Lung (tissue), 11 donors: ENCODE measurements at regions not wholly inside any gene's neighbourhood (a gene's known extent, or its start where the extent isn't known, plus 50 kb on each side); places are given as distances from the start of the nearest gene placed in this dataset.

ENCODE experiments used
- ATAC-seq: fragments of 200-7000 bp; cut with Tn5 transposase; one replicate; pipeline ENCODE4 v1.9.1; 2020; ENCODE audit warnings: moderate number of reproducible peaks; ENCODE audit not compliant: insufficient read depth, low FRiP score
- DNase-seq, 3 donors: peaks; one replicate each; pipeline ENCODE4 v3.0.0-alpha.2; 2013 to 2017
- H3K27ac ChIP-seq, 2 donors: one replicate each; pipeline ENCODE4 v1.5.1; 2013; ENCODE audit warnings: mild to moderate bottlenecking in 2 of 2, moderate library complexity in 2 of 2, control low read depth in 1 of 2, inconsistent platforms in 1 of 2, low read depth in 1 of 2, low read length in 1 of 2
- H3K27me3 ChIP-seq, 3 donors: one replicate each; pipeline ENCODE4 v1.5.1; 2013; ENCODE audit warnings: low read length in 2 of 3; ENCODE audit not compliant: control insufficient read depth in 3 of 3, insufficient read depth in 3 of 3
- H3K36me3 ChIP-seq, 4 donors: one replicate each; pipeline ENCODE4 v1.5.1; 2013; ENCODE audit warnings: low read length in 4 of 4, mild to moderate bottlenecking in 1 of 4, moderate library complexity in 1 of 4; ENCODE audit not compliant: control insufficient read depth in 4 of 4, insufficient read depth in 4 of 4
- H3K4me1 ChIP-seq, 5 donors: one replicate each; pipeline ENCODE4 v1.5.1; 2013; ENCODE audit warnings: low read length in 5 of 5, mild to moderate bottlenecking in 2 of 5, moderate library complexity in 1 of 5; ENCODE audit not compliant: control insufficient read depth in 5 of 5, insufficient read depth in 5 of 5
- H3K4me3 ChIP-seq: one replicate; pipeline ENCODE4 v1.5.1; 2013; ENCODE audit warnings: mild to moderate bottlenecking, control low read depth, moderate library complexity
- H3K9ac ChIP-seq, 2 donors: one replicate each; pipeline ENCODE4 v1.5.1; 2013; ENCODE audit warnings: low read length in 2 of 2, control low read depth in 1 of 2; ENCODE audit not compliant: insufficient read depth in 1 of 2
- H3K9me3 ChIP-seq, 4 donors: one replicate each; pipeline ENCODE4 v1.5.1; 2013; ENCODE audit warnings: low read length in 3 of 4, mild to moderate bottlenecking in 1 of 4, moderate library complexity in 1 of 4; ENCODE audit not compliant: control insufficient read depth in 4 of 4, insufficient read depth in 3 of 4
- CTCF ChIP-seq: IDR thresholded peaks from 2 replicates; pipeline ENCODE4 v1.5.1; 2012; ENCODE audit warnings: mild to moderate bottlenecking; ENCODE audit errors: control extremely low read depth, extremely low read depth
- WGBS, 2 donors: extraction: QIAGEN DNeasy Blood & Tissue Kit; methylation state at CpG; one replicate each; pipeline ENCODE4 v1.1.7; 2013; 5-methylcytosine and 5-hydroxymethylcytosine counted together
- donor health status: control.
- donor health status: control.
- donor health status: Bipolar disorder and iron deficiency.
- donor health status: healthy.
- donor health status: DM: yes; HTN: yes; CAD: no.

- Histone ChIP-seq H3K4me1 (peaks cover 0 to 3% (median 0%) of the 10 kb centered on the region in 5 donors), H3K9ac (no peak overlapping the region), H3K9me3 (peaks cover 0 to 6% (median 3%) of the 10 kb centered on the region in 4 donors), H3K27ac (peak overlapping the region in 1 of 2 donors; percentile 40), H3K4me3 (no peak overlapping the region), H3K36me3 (no peaks in the 10 kb centered on the region), H3K27me3 (no peaks in the 10 kb centered on the region)
- ATAC-seq (no peak), DNase-seq (no peak)
- WGBS, 2 donors, result 88 to 92% methylated on average over 24 of the region's 24 CpGs
- no peak for TF ChIP-seq CTCF
These were observed 2185.8 kb upstream of the ACO1 start for GRCh38 chr9:30198463-30199309.

GRCh38 chr9:30201024-30201423 lies 2183.4 kb upstream of the ACO1 start:
- Histone ChIP-seq H3K4me1 (peaks cover 0 to 3% (median 0%) of the 10 kb centered on the region in 5 donors), H3K9ac (no peak overlapping the region), H3K4me3 (no peak overlapping the region), H3K27me3 (no peaks in the 10 kb centered on the region), H3K9me3 (peaks cover 0 to 6% (median 3%) of the 10 kb centered on the region in 4 donors), H3K27ac (no peak overlapping the region), H3K36me3 (no peaks in the 10 kb centered on the region)
- no peak for DNase-seq
- ATAC-seq, result no peak
- WGBS, 2 donors, result 88 to 96% methylated on average over 3 of the region's 3 CpGs
- TF ChIP-seq CTCF, result no peak

- H3K27ac ChIP-seq, result no peak overlapping the region
- no peak for TF ChIP-seq CTCF
- H3K36me3 ChIP-seq, result no peaks in the 10 kb centered on the region
- WGBS, 2 donors, result 73 to 75% methylated on average over 4 of the region's 4 CpGs
- H3K4me1 ChIP-seq, result no peaks in the 10 kb centered on the region
- no peak overlapping the region for H3K9ac ChIP-seq
- no peak for ATAC-seq
- DNase-seq, result no peak
- H3K9me3 ChIP-seq, result no peaks in the 10 kb centered on the region
- H3K4me3 ChIP-seq, result no peak overlapping the region
- no peaks in the 10 kb centered on the region for H3K27me3 ChIP-seq
These were observed 2149.4 kb upstream of the ACO1 start for GRCh38 chr9:30235068-30235467.
